NCI-H2196 (cell line): ENCODE measurements at regions not wholly inside any gene's neighbourhood (a gene's known extent, or its start where the extent isn't known, plus 50 kb on each side); places are given as distances from the start of the nearest gene placed in this dataset.
A peak's percentile ranks its signal among the peaks of the same experiment; 100 is the strongest.
"Not testable (repeated sequence)": the region's sequence is repeated elsewhere in the genome, so short reads cannot be mapped to it uniquely, and the experiment has no call there.

Experiments used
- DNase-seq: peaks from one replicate; lab custom pipeline; 2025; ENCODE audit not compliant: unreplicated experiment; lab: John Stamatoyannopoulos, UW

GRCh38 chr19:28465371-28466086 lies 747.4 kb downstream of the UQCRFS1 start:
- DNase-seq = no peak

- DNase-seq = no peak
These were observed 749.4 kb downstream of the UQCRFS1 start for GRCh38 chr19:28463493-28464053.

- no peak for DNase-seq
These were observed 755.3 kb downstream of the UQCRFS1 start for GRCh38 chr19:28457620-28458019.

GRCh38 chr19:28456708-28457320 lies 756.1 kb downstream of the UQCRFS1 start:
- no peak for DNase-seq

- no peak for DNase-seq
These were observed 756.7 kb downstream of the UQCRFS1 start for GRCh38 chr19:28456252-28456651.

DNA sequence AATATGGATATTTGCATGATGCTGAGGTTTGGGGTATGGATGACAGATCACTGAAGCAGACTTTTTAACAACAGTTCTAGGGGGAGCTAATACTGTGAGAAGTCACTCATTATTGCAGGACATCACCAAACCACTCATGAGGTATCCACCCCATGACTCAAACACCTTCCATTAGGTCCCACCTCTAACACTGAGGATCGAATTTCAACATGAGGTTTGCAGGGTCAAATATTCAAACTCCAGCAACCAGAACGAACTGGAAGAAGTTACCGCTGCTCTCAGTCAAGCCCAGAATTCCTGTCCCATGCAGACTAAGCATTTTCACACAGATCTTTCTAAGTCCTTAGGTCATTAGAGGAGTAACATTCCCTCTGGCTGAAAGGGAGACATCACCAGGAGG lies 758.9 kb downstream of the UQCRFS1 start:
- no peak for DNase-seq

DNA sequence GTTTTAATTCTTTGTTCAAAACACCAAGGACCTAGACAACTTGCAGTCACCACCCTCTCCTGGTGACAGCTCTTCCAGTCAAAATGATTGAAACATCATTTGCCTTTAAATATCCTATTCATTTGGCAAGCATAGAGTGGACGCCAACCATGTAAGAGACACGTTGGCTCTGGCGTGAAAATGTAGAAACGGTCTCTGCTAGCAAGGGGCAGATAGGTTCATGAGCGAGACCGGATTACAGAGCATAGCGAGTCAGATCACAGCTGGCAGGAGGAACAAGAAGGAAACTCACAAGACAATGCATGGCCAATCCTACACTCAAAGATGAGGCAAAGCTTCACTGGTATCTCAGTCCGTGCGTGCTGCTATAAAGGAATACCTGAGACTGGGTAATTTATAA lies 759.5 kb downstream of the UQCRFS1 start:
- DNase-seq = no peak

DNA sequence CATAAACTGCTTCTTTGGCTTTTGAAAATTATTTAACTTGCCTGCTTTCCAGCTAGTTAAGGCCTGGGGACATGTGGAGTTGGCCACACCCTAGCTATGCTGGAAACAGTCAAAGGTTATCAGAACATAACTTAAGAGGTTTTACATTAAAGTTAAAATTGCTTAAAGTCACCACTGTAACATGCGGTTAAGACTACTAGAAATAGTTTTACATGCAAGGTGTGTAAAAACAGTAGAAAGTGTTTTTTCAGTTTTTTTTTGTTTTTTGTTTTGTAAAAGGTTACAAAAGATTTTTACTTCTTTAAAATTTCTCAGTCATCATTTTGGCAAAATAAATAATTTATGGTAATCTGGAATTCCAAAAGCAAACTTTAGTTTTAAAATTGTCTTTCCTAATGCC lies 763.1 kb downstream of the UQCRFS1 start:
- no peak for DNase-seq

DNA sequence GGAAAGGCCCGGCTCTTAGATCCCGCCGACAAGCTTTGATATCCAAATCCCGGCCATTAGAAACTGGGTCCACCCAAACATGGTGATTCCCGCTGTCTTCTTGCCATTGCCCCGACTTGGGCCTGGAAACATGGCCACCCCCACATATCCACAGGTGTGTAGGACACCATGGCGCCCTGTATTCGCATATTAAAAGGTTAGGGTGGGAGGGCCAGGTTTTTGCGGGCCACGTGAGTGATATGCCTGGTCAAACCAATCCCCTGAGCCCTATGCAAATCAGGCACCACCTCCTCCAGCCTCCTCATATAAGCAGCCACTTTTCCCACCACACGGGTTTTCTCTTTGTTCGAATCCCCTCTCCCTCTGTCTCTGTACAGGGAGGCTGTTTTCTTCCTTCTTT lies 766.4 kb downstream of the UQCRFS1 start:
- no peak for DNase-seq

- no peak for DNase-seq
These were observed 767.1 kb downstream of the UQCRFS1 start for GRCh38 chr19:28445826-28446225.

DNA sequence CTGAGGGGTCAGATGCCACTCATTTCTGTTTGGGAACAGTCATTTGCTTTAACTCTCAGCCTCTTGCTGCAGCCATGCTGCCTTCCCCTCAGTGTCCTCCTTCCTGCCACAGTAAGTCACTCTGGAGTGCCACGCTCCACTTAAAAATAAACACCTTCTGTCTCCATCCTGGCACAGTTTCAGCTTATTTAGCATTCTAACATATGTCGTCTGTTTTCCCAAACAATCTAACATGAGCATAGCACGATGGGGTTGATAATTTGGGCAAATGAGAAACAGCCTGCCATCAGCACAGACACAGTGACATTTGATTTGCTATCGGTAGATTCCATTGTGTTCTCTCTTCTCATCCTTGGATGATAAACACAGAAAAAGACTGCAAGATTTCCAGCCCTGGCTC lies 768.6 kb downstream of the UQCRFS1 start:
- DNase-seq = no peak

DNA sequence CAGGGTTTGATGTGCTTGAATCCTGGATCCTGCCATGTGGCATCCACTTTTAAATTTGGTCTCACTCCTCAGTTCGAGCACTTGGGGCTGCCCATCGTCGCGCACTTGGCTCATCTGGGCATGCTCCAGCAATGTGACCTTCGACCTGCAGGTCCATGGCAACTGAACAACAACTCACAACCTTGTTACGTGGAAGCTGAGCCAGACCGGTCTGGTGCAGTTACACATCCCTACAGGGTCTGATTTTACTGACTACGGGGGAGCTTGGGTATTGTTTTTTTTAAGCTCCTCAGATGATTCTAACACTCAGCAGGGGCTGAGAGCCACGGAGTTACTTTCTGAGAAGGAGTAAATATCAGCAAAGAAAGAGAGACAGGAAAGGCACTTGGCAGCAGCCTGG lies 769.6 kb downstream of the UQCRFS1 start:
- DNase-seq = no peak

DNA sequence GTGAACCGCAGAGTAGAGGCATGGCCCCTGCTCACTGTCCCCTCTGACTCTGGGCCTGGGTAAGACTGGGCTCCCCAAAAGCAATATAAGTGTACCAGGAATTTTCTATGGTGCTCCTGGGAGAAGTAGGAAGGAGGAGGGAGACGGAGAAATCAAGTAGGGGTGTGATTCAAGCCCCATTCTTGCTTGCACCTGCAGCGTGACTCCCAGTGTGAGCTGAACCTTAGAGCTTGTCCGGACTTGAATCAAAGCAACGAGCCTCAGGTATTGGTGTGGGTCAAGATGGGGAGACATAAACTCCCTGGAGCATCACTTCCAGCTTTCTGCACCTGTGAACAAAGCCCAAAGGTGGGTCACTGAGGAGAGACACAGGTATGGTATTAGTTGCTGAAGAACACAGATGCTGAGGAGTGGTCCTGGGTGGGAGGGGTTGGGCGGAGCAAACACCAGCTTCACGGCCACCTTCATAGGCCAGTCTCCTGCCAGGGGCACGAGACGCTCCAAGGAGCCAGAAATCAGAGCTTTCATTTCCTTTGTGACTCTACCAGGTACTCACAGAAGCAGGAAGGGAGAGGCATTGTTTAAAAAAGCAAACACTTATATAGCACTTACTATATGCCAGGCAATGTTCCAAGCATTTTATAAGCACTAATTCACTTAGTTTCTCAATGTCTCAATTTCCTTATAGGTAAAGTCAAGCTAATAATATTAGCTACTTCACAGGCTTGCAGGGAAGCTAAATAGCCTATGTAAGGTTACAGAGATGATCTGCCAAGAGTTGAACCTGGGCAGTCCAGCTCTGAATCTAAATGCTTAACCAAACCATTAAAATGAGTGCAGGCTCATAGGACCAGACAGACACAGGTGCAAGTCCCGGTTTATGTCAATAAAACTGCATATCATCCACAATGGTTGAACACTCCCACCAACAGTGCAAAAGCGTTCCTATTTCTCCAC lies 775.3 kb downstream of the UQCRFS1 start:
- DNase-seq = peak; percentile 71

DNA sequence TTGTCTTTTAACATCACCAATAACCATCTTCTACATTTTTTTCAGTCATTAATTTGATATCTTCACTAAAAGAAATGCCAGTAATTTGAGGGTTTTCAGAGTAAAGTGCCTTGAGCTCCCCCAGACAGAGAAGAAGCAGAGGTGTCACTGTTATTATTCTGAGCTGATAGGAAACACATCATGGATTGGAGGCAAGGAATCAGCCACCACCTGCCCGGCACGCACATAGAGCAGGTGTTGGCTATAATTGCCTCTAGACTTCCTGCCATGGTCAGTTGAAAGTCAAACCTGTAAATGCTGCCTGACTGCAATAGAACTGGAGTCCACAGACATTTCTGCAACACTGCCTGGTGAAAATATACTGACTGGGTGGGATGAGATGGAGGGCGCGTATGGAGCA lies 776.6 kb downstream of the UQCRFS1 start:
- peak; percentile 61 for DNase-seq

GRCh38 chr19:28435551-28436271 lies 777.2 kb downstream of the UQCRFS1 start:
- no peak for DNase-seq

DNA sequence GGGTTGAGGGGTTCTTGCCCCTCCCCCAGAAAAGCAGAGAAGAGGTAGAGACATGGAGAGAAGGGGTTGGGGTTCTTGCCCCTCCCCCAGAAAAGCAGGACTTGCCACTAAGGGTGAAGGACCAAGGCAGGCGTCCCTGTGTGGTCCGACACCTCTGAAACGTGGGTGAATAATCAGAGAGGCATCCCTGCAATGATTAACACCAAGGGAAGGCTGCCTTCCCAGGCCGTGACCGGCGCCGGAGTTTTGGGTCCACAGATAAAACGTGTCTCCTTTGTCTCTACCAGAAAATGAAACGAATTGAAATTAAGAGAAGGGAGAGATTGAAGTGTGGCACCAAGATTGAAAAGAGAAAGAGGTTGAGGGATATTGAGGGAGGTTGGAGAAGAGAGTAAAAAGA lies 778.2 kb downstream of the UQCRFS1 start:
- not testable (repeated sequence) for DNase-seq

- not testable (repeated sequence) for DNase-seq
These were observed 778.6 kb downstream of the UQCRFS1 start for GRCh38 chr19:28434365-28434764.

- not testable (repeated sequence) for DNase-seq
These were observed 779.8 kb downstream of the UQCRFS1 start for GRCh38 chr19:28433166-28433565.

DNA sequence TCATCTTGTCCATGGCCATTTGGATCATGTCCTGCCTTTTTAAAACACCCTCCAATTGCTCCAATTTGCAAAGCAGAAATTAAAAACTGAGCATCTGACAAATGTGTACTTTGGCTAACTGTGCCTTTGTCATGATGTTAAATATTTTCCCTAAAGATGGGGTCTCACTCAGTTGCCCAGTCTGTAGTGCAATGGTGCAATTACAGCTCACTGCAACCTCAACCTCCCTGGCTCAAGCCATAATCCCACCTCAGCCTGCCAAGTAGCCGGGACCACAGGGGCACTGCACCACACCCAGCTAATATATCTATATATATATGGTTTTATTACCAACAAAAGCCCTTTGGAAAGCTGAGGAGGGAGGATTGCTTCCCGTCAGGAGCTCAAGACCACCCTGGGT lies 782.7 kb downstream of the UQCRFS1 start:
- no peak for DNase-seq

DNA sequence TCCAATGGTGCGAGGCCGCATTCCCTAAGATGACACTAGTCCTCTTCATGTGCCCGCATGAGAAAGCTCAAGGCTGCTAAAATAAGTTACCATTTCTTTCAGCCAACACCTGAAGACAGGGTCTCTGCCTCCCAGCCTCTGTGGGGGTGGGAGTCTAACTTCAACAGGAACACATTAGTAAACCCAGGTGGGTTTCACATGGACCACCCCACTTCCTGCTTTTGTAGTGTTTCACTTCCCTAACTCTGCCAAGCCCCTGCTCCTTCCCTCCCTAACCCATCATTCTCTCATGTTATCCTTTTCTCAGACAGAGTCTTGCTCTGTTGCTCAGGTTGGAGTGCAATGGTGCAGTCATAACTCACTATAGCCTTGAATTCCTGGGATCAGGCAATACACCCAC lies 783.6 kb downstream of the UQCRFS1 start:
- DNase-seq = no peak
